Uterus (tissue), 2 donors: ENCODE measurements at regions not wholly inside any gene's neighbourhood (a gene's known extent, or its start where the extent isn't known, plus 50 kb on each side); places are given as distances from the start of the nearest gene placed in this dataset.

Experiments used
- CTCF ChIP-seq, 4 experiments: fragments of 200-600 bp in 2 of 4; fragments of 450-650 bp in 2 of 4; sonication (generic) in 2 of 4; IDR thresholded peaks; one replicate each; pipeline ENCODE4 v1.5.1; 2016 to 2019; ENCODE audit warnings: antibody characterized with exemption in 4 of 4, mild to moderate bottlenecking in 2 of 4, moderate library complexity in 1 of 4
- POLR2A ChIP-seq, 2 donors: fragments of 450-650 bp; IDR thresholded peaks; one replicate each; pipeline ENCODE4 v1.6.1; 2016; ENCODE audit warnings: antibody characterized with exemption in 2 of 2, mild to moderate bottlenecking in 1 of 2, moderate library complexity in 1 of 2

- TF ChIP-seq CTCF (IDR thresholded peaks at IDR 0.05) (no peak), POLR2A (IDR thresholded peaks at IDR 0.05) (no peak)
These were observed 434.5 kb upstream of the KLHL29 start for GRCh38 chr2:22950431-22950830.
